Vagina (tissue), 2 donors: ENCODE measurements at regions not wholly inside any gene's neighbourhood (a gene's known extent, or its start where the extent isn't known, plus 50 kb on each side); places are given as distances from the start of the nearest gene placed in this dataset.

ENCODE experiments used
- POLR2A ChIP-seq, 2 donors: fragments of 450-650 bp; IDR thresholded peaks; one replicate each; pipeline ENCODE4 v1.6.1; 2017; ENCODE audit warnings: antibody characterized with exemption in 2 of 2, mild to moderate bottlenecking in 2 of 2, moderate library complexity in 2 of 2
- POLR2AphosphoS5 ChIP-seq, 2 donors: sonication (generic); formaldehyde crosslinking; IDR thresholded peaks; one replicate each; pipeline ENCODE4 v1.9.0; 2017; ENCODE audit warnings: antibody characterized with exemption in 2 of 2, mild to moderate bottlenecking in 2 of 2, low read depth in 1 of 2; ENCODE audit not compliant: insufficient read depth in 1 of 2
- TF ChIP-seq, protein P1 (sequence below), 3 experiments: fragments of 450-650 bp in 2 of 3; fragments of 200-600 bp in 1 of 3; sonication (generic) in 1 of 3; IDR thresholded peaks; one replicate each; pipeline ENCODE4 v1.5.1; 2017 to 2019; ENCODE audit warnings: antibody characterized with exemption in 3 of 3, mild to moderate bottlenecking in 2 of 3, moderate library complexity in 2 of 3

DNA sequence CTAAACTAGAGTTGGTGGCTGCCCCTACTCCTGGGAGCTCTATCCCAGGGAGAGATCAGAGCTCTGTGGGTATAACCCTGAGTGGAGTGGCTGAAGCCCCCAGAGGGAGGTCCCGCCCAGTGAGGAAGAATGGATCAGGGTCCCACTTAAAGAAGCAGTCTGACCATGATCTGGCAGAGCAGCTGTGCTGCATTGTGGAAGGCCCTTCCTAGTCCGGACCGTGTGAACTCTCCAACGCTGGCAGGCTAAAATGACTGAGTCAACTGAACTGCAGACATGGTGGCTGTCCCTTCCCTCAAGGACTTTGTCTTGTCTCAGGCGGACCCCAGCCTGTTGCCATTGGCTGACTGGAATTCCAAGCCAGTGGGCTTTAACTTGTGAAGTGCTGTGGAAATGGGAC lies 494.2 kb downstream of the FAM181B start:
- TF ChIP-seq POLR2AphosphoS5 (IDR thresholded peaks at IDR 0.05; ENCODE audit: insufficient read depth in 1 of 2, low read depth in 1 of 2) (no peak), POLR2A (IDR thresholded peaks at IDR 0.05) (no peak)
- TF ChIP-seq, protein P1, sequence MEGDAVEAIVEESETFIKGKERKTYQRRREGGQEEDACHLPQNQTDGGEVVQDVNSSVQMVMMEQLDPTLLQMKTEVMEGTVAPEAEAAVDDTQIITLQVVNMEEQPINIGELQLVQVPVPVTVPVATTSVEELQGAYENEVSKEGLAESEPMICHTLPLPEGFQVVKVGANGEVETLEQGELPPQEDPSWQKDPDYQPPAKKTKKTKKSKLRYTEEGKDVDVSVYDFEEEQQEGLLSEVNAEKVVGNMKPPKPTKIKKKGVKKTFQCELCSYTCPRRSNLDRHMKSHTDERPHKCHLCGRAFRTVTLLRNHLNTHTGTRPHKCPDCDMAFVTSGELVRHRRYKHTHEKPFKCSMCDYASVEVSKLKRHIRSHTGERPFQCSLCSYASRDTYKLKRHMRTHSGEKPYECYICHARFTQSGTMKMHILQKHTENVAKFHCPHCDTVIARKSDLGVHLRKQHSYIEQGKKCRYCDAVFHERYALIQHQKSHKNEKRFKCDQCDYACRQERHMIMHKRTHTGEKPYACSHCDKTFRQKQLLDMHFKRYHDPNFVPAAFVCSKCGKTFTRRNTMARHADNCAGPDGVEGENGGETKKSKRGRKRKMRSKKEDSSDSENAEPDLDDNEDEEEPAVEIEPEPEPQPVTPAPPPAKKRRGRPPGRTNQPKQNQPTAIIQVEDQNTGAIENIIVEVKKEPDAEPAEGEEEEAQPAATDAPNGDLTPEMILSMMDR (IDR thresholded peaks at IDR 0.05) = no peak
